Neural crest cell (in vitro differentiated cells): ENCODE measurements at regions not wholly inside any gene's neighbourhood (a gene's known extent, or its start where the extent isn't known, plus 50 kb on each side); places are given as distances from the start of the nearest gene placed in this dataset.
"Not testable (repeated sequence)": the region's sequence is repeated elsewhere in the genome, so short reads cannot be mapped to it uniquely, and the experiment has no call there.

Source experiments
- DNase-seq: peaks from one replicate; pipeline ENCODE4 v3.0.0; 2021; ENCODE audit warnings: low read depth, mixed read lengths, low spot score
- H3K27ac Mint-ChIP-seq: one replicate; pipeline ENCODE4 v1.8.0; 2021; ENCODE audit warnings: mild to moderate bottlenecking, mixed read lengths; ENCODE audit not compliant: unreplicated experiment
- H3K27me3 Mint-ChIP-seq: 2 replicates; pipeline ENCODE4 v1.8.0; 2021; ENCODE audit warnings: low read depth, mild to moderate bottlenecking, mixed read lengths
- H3K36me3 Mint-ChIP-seq: 2 replicates; pipeline ENCODE4 v1.8.0; 2021; ENCODE audit warnings: low read depth, mild to moderate bottlenecking, mixed read lengths
- H3K4me1 Mint-ChIP-seq: 2 replicates; pipeline ENCODE4 v1.8.0; 2021; ENCODE audit warnings: mixed read lengths
- H3K4me3 Mint-ChIP-seq: one replicate; pipeline ENCODE4 v1.8.0; 2021; ENCODE audit warnings: mild to moderate bottlenecking, mixed read lengths
- H3K9me3 Mint-ChIP-seq: 2 replicates; pipeline ENCODE4 v1.8.0; 2021; ENCODE audit warnings: mixed read lengths
- CTCF ChIP-seq: fragments of 200-600 bp; sonication (generic); conservative IDR thresholded peaks from 2 replicates; pipeline ENCODE4 v1.5.0; 2021; ENCODE audit warnings: antibody characterized with exemption, mild to moderate bottlenecking

- DNase-seq, result no peak
- no peak overlapping the region for H3K4me3 Mint-ChIP-seq
- H3K9me3 Mint-ChIP-seq, result no peaks in the 10 kb centered on the region
- peaks cover 11% of the 10 kb centered on the region for H3K4me1 Mint-ChIP-seq
- no peaks in the 10 kb centered on the region for H3K27me3 Mint-ChIP-seq
- no peak overlapping the region for H3K27ac Mint-ChIP-seq
- no peak for TF ChIP-seq CTCF
- no peaks in the 10 kb centered on the region for H3K36me3 Mint-ChIP-seq
These were observed 306.2 kb upstream of the DIO3 start for GRCh38 chr14:101254805-101255764.

- Mint-ChIP-seq H3K9me3 (no peaks in the 10 kb centered on the region), H3K36me3 (no peaks in the 10 kb centered on the region), H3K27me3 (no peaks in the 10 kb centered on the region), H3K4me3 (no peak overlapping the region), H3K4me1 (peaks cover 11% of the 10 kb centered on the region), H3K27ac (no peak overlapping the region)
- no peak for DNase-seq
- no peak for TF ChIP-seq CTCF
These were observed 305.6 kb upstream of the DIO3 start for GRCh38 chr14:101255765-101256125.

- H3K9me3 Mint-ChIP-seq, result no peaks in the 10 kb centered on the region
- no peak for TF ChIP-seq CTCF
- no peak overlapping the region for H3K4me3 Mint-ChIP-seq
- H3K36me3 Mint-ChIP-seq, result no peaks in the 10 kb centered on the region
- no peaks in the 10 kb centered on the region for H3K27me3 Mint-ChIP-seq
- H3K27ac Mint-ChIP-seq, result no peak overlapping the region
- H3K4me1 Mint-ChIP-seq, result peaks cover 11% of the 10 kb centered on the region
- no peak for DNase-seq
These were observed 305.0 kb upstream of the DIO3 start for GRCh38 chr14:101256266-101256665.

GRCh38 chr14:101257551-101257950 is 303.7 kb upstream of the DIO3 start:
- Mint-ChIP-seq H3K9me3 (no peaks in the 10 kb centered on the region), H3K4me3 (no peak overlapping the region), H3K36me3 (no peaks in the 10 kb centered on the region), H3K4me1 (peaks cover 11% of the 10 kb centered on the region), H3K27ac (no peak overlapping the region), H3K27me3 (no peaks in the 10 kb centered on the region)
- no peak for TF ChIP-seq CTCF
- no peak for DNase-seq

- Mint-ChIP-seq H3K27ac (no peak overlapping the region), H3K27me3 (no peaks in the 10 kb centered on the region)
These were observed 301.5 kb upstream of the DIO3 start for GRCh38 chr14:101259748-101260147.

GRCh38 chr14:101266441-101266840 is 294.9 kb upstream of the DIO3 start:
- not testable (repeated sequence) for H3K27me3 Mint-ChIP-seq, H3K4me1 Mint-ChIP-seq

More at GRCh38 chr14:101259748-101260147, 301.5 kb upstream of the DIO3 start:
- no peak for TF ChIP-seq CTCF
- peaks cover 2% of the 10 kb centered on the region for H3K9me3 Mint-ChIP-seq
- H3K36me3 Mint-ChIP-seq, result no peaks in the 10 kb centered on the region
- peaks cover 11% of the 10 kb centered on the region for H3K4me1 Mint-ChIP-seq
- no peak overlapping the region for H3K4me3 Mint-ChIP-seq
- no peak for DNase-seq

More at GRCh38 chr14:101266441-101266840, 294.9 kb upstream of the DIO3 start:
- H3K36me3 Mint-ChIP-seq, H3K9me3 Mint-ChIP-seq, DNase-seq, H3K27ac Mint-ChIP-seq, H3K4me3 Mint-ChIP-seq: not testable (repeated sequence)
